ENCODE measurements at regions not wholly inside any gene's neighbourhood (a gene's known extent, or its start where the extent isn't known, plus 50 kb on each side); places are given as distances from the start of the nearest gene placed in this dataset.

- no peak for TF ChIP-seq RAD21 (IDR thresholded peaks at IDR 0.05; ENCODE audit: low read depth)
- TF ChIP-seq CEBPB (IDR thresholded peaks at IDR 0.05; ENCODE audit: low read depth) = no peak
- TF ChIP-seq YY1 (IDR thresholded peaks at IDR 0.05; ENCODE audit: extremely low read depth, insufficient replicate concordance, low read depth, low read length) = no peak
- no peak for TF ChIP-seq MAX (IDR thresholded peaks at IDR 0.05)
- no peak for TF ChIP-seq CTCF (IDR thresholded peaks at IDR 0.05 in 2 of 3, conservative IDR thresholded peaks at IDR 0.05 in 1 of 3; ENCODE audit: borderline replicate concordance in 1 of 3, insufficient read depth in 1 of 3, low read depth in 2 of 3, low read length in 2 of 3)
- no peak for TF ChIP-seq POLR2A (IDR thresholded peaks at IDR 0.05; ENCODE audit: borderline replicate concordance, extremely low read depth, insufficient read depth, insufficient read length)
Measured at GRCh38 chr2:49600524-49600923, 446.2 kb upstream of the FSHR start.
